ENCODE measurements at regions not wholly inside any gene's neighbourhood (a gene's known extent, or its start where the extent isn't known, plus 50 kb on each side); places are given as distances from the start of the nearest gene placed in this dataset.

DNA sequence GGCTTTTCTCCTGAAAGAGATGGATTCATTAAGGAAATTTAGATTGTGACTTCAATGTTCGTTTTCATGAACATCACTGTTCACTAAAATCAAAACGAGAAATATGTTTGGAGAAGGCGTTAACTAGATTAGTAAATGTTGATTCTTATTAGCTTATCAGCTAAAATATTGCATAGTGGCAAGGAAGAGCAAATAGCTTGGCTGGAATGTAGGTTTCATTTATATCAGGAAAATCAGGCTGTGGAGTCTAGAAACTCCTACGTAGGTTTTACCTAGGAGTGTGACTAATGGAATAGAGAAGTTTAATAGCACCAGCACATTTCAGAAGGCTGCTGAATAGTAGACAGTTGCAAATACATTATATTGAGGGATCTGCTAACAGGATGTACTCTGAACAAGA, 344.9 kb downstream of the LIG4 start:
- TF ChIP-seq, protein P1, sequence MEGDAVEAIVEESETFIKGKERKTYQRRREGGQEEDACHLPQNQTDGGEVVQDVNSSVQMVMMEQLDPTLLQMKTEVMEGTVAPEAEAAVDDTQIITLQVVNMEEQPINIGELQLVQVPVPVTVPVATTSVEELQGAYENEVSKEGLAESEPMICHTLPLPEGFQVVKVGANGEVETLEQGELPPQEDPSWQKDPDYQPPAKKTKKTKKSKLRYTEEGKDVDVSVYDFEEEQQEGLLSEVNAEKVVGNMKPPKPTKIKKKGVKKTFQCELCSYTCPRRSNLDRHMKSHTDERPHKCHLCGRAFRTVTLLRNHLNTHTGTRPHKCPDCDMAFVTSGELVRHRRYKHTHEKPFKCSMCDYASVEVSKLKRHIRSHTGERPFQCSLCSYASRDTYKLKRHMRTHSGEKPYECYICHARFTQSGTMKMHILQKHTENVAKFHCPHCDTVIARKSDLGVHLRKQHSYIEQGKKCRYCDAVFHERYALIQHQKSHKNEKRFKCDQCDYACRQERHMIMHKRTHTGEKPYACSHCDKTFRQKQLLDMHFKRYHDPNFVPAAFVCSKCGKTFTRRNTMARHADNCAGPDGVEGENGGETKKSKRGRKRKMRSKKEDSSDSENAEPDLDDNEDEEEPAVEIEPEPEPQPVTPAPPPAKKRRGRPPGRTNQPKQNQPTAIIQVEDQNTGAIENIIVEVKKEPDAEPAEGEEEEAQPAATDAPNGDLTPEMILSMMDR (IDR thresholded peaks at IDR 0.05) = no peak
- TF ChIP-seq POLR2A (IDR thresholded peaks at IDR 0.05) = no peak
